Activated effector memory CD4-positive, alpha-beta T cell treated with anti-CD3 and anti-CD28 coated beads, Interleukin-2, amount 50 U/mL, for 16 hours (primary cell): ENCODE measurements at regions not wholly inside any gene's neighbourhood (a gene's known extent, or its start where the extent isn't known, plus 50 kb on each side); places are given as distances from the start of the nearest gene placed in this dataset.
"Not testable (repeated sequence)": the region's sequence is repeated elsewhere in the genome, so short reads cannot be mapped to it uniquely, and the experiment has no call there.

Source experiments
- DNase-seq: peaks from one replicate; pipeline ENCODE4 v3.0.0-alpha.2; 2020

- DNase-seq: no peak
Measured at GRCh38 chr5:96529559-96529958, 96.5 kb upstream of the PCSK1 start.

- DNase-seq: no peak
Measured at GRCh38 chr5:96530901-96531300, 97.9 kb upstream of the PCSK1 start.

GRCh38 chr5:96533371-96533770 lies 100.3 kb upstream of the PCSK1 start:
- DNase-seq: no peak

DNA sequence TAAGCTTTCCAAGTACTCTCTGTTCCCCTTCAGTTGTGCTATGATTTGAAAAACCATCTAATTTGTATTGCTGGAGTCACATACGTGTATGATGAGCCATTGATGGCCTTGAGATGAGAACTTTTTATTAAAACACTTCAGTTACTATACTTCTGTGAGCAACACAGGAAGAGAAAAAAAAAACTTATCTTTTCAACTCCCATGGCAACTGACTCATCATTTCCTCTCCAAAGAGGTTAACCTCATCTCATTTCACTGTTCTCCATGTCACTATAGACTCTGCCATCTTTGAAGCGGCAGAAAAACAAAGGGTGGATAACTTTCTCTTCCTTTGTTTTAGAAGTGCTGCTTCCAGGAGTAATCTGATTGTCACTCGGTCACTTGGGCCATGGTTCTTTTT lies 104.3 kb upstream of the PCSK1 start:
- DNase-seq: no peak

GRCh38 chr5:96538808-96539250 lies 105.8 kb upstream of the PCSK1 start:
- DNase-seq: no peak

DNA sequence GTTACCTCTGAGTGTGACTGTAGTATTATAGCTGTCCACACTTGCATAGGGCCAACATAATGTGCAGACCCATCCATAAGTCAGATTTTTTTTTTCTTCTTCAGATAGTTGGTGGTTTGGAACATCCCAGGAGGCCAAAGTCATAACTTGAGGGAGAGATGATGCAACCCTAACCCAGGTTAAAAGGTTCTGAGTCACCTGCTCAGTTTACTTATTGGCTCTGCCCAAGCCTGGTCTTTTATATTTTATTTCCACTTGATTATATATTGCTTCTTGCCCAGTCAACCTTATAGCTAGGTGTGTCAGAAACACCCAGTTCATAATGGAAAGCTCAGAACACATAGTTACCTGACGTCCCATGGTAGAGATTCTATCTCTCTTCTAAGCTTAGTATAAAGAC lies 113.1 kb upstream of the PCSK1 start:
- DNase-seq: no peak

- no peak for DNase-seq
Measured at GRCh38 chr5:96547486-96547885, 114.4 kb upstream of the PCSK1 start.

GRCh38 chr5:96548905-96549304 lies 113.3 kb upstream of the CAST start:
- DNase-seq: no peak

- not testable (repeated sequence) for DNase-seq
Measured at GRCh38 chr5:96560857-96561256, 101.3 kb upstream of the CAST start.

GRCh38 chr5:96562614-96563013 lies 99.6 kb upstream of the CAST start:
- DNase-seq: no peak

- no peak for DNase-seq
Measured at GRCh38 chr5:96563816-96564215, 98.4 kb upstream of the CAST start.

- no peak for DNase-seq
Measured at GRCh38 chr5:96565582-96566265, 96.5 kb upstream of the CAST start.

GRCh38 chr5:96566833-96567587 lies 95.2 kb upstream of the CAST start:
- no peak for DNase-seq

GRCh38 chr5:96569332-96569731 lies 92.8 kb upstream of the CAST start:
- no peak for DNase-seq

DNA sequence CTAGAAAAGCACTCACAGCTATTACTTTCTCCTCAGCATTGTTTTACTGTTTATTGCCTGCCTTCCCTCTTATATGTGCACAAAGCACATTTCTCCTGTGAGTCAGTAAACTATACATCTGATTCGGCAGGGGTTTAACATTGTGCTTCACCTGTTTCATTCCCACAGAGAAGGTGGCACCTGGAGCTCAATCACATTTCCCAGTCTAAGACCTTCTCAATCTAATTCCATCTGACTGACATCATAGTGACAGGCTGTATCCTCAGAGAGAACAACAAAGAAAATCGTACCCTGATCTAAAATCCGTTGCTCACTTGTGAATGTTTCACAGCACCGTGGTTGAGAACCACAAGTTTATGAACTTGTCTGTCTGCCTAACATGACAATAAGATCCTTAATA lies 92.4 kb upstream of the CAST start:
- DNase-seq: no peak

GRCh38 chr5:96572864-96573512 lies 89.2 kb upstream of the CAST start:
- DNase-seq: no peak

GRCh38 chr5:96573513-96573894 lies 88.7 kb upstream of the CAST start:
- DNase-seq: no peak

DNA sequence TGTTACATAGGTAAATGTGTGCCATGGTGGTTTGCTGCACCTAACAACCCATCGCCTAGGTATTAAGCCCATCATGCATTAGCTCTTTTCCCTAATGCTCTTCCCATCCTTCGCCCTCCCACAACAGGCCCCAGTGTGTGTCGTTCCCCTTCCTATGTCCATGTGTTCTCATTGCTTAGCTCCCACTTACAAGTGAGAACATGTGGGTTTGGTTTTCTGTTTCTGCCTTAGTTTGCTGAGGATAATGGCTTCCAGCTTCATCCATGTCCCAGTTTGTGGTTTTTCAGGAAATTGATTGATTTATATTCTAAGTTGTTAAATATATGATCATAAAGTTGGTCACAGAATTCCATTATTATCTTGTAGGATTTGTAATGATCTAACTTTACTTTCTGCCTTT lies 85.3 kb upstream of the CAST start:
- no peak for DNase-seq

DNA sequence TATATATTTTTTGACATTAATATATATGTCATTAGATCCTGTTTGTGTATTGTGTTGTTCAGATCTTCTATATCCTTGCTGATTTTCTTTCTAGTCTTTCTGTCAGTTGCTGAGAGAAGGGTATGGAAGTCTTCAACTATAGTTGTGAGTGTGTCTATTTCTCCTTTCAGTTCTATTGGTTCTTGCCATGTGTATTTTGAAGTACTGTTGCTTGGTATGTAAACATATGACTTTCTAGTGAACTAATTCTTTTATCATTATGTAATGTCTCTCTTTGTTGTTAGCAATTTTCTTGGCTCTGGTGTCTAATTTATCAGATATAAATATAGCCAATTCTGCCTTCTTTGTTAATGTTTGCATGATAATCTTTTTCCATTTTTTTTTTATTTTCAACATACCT lies 84.3 kb upstream of the CAST start:
- no peak for DNase-seq

DNA sequence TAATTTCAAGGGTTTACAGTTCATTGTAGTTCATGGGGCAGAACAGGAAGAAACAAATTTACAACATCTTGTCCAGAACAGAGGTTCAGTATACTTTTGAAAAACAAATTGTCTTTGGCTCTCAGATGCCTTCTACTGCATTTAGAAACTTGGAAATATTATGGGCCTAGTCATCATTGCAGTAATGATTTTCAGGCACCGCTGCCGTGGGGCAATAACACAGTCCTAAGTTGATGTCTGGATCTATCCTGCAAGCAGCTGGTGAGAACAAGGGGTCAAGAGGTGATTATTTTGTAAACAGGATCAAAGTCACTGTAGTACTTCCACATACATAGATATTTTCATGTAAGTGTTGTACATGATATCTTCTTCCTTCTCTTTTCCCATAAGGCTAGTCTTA lies 82.5 kb upstream of the CAST start:
- DNase-seq: no peak

DNA sequence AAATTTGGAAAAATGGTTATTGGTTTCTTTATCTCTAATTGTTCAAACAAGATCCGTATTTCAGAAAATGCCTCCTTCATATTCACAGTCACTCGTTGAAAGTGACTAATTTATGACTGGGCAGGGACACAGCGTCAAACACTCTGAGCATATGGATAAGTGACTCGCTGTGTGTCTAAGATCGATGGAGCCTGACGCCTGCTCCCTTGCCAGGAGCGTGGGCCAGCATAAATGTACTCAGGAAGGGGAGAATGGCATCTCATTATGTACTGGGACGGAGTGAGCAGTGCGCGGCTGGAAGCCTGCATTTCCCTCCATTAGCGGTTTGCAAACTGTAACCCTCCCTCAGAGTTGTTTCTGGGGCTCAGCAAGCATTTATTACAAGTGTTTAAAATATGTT lies 79.8 kb upstream of the CAST start:
- DNase-seq: no peak

- no peak for DNase-seq
Measured at GRCh38 chr5:96584712-96585111, 77.5 kb upstream of the CAST start.

- no peak for DNase-seq
Measured at GRCh38 chr5:96588539-96588938, 73.6 kb upstream of the CAST start.

DNA sequence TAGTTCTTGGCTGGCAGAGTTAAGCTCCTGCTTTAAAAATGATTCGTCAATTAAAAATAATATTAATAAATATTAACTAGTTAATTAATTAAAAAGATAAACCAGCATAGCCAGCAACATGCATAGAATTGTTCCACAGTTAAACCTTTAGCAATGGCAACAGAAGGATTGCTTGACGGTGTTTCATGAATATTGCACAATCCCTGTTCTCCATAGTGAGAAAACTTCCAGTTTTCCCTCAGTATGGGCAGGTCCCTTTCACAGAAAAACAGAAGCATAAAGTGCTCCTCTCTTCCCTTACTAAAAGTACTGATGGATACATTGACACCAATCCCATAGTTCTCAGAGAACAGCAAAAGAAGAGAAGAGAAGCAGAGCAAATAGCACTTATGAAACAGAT lies 71.4 kb upstream of the CAST start:
- DNase-seq: no peak
